Testis (tissue), 2 donors: ENCODE measurements at regions not wholly inside any gene's neighbourhood (a gene's known extent, or its start where the extent isn't known, plus 50 kb on each side); places are given as distances from the start of the nearest gene placed in this dataset.

Experiments
- POLR2A ChIP-seq: fragments of 450-650 bp; IDR thresholded peaks from one replicate; pipeline ENCODE4 v1.6.1; 2017; ENCODE audit warnings: antibody characterized with exemption, mild to moderate bottlenecking, moderate library complexity
- TF ChIP-seq, protein P1 (sequence below), 3 experiments: fragments of 450-650 bp in 2 of 3; fragments of 200-600 bp in 1 of 3; sonication (generic) in 1 of 3; IDR thresholded peaks; one replicate each; pipeline ENCODE4 v1.5.1; 2016 to 2019; ENCODE audit warnings: antibody characterized with exemption in 3 of 3, mild to moderate bottlenecking in 2 of 3, moderate library complexity in 1 of 3

DNA sequence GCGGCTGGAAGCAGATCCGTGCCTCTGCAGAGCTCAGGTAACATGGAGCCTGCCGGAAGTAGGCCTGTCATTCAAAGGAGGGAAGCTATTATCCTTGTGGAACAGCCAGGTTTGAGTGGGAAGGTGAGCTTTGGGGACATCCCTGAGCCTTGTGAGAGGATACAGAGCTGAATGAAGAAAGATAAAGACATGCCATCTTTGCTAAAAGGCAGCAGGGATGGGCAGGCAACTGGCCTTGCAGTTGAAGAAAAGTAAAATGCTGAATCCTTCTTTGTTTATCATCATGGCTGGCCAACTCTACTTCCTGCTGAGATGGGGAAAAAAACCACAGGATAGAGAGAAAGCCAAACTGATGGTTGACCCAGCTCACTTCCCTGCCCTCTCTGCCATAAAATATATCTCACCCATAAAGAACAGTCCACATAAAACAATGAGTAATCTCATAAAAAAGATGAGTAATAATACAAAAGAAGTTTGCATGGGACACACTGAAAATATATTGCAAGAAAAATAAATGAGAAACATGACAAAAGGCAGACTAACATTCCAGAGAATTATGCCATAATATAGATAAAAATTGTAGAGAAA lies 226.3 kb downstream of the DLEU7 start:
- TF ChIP-seq, protein P1, sequence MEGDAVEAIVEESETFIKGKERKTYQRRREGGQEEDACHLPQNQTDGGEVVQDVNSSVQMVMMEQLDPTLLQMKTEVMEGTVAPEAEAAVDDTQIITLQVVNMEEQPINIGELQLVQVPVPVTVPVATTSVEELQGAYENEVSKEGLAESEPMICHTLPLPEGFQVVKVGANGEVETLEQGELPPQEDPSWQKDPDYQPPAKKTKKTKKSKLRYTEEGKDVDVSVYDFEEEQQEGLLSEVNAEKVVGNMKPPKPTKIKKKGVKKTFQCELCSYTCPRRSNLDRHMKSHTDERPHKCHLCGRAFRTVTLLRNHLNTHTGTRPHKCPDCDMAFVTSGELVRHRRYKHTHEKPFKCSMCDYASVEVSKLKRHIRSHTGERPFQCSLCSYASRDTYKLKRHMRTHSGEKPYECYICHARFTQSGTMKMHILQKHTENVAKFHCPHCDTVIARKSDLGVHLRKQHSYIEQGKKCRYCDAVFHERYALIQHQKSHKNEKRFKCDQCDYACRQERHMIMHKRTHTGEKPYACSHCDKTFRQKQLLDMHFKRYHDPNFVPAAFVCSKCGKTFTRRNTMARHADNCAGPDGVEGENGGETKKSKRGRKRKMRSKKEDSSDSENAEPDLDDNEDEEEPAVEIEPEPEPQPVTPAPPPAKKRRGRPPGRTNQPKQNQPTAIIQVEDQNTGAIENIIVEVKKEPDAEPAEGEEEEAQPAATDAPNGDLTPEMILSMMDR (IDR thresholded peaks at IDR 0.05) = no peak
- TF ChIP-seq POLR2A = no peak
